Muscle layer of duodenum (tissue), 2 donors: ENCODE measurements at regions not wholly inside any gene's neighbourhood (a gene's known extent, or its start where the extent isn't known, plus 50 kb on each side); places are given as distances from the start of the nearest gene placed in this dataset.
A peak's percentile ranks its signal among the peaks of the same experiment; 100 is the strongest.
"Not testable (repeated sequence)": the region's sequence is repeated elsewhere in the genome, so short reads cannot be mapped to it uniquely, and the experiment has no call there.

Experiments used
- H3K27ac ChIP-seq: one replicate; pipeline ENCODE4 v1.7.0; 2013; ENCODE audit warnings: mild to moderate bottlenecking, low read length
- H3K27me3 ChIP-seq: one replicate; pipeline ENCODE4 v1.7.0; 2013; ENCODE audit warnings: low read depth, mild to moderate bottlenecking, control low read depth, low read length
- H3K36me3 ChIP-seq, 2 donors: one replicate each; pipeline ENCODE4 v1.7.0; 2013; ENCODE audit warnings: low read length in 2 of 2, control low read depth in 1 of 2, mild to moderate bottlenecking in 1 of 2; ENCODE audit not compliant: insufficient read depth in 2 of 2, control insufficient read depth in 1 of 2
- H3K4me1 ChIP-seq, 2 donors: one replicate each; pipeline ENCODE4 v1.7.0; 2013; ENCODE audit warnings: low read length in 2 of 2, mild to moderate bottlenecking in 2 of 2, control low read depth in 1 of 2, moderate library complexity in 1 of 2; ENCODE audit not compliant: insufficient read depth in 2 of 2, control insufficient read depth in 1 of 2
- H3K4me3 ChIP-seq, 2 donors: one replicate each; pipeline ENCODE4 v1.7.0; 2013; ENCODE audit warnings: low read length in 2 of 2, low read depth in 1 of 2, mild to moderate bottlenecking in 1 of 2
- H3K9me3 ChIP-seq, 2 donors: one replicate each; pipeline ENCODE4 v1.7.0; 2013; ENCODE audit warnings: low read length in 2 of 2, control low read depth in 1 of 2, mild to moderate bottlenecking in 1 of 2; ENCODE audit not compliant: control insufficient read depth in 1 of 2
- donor health status: healthy.

DNA sequence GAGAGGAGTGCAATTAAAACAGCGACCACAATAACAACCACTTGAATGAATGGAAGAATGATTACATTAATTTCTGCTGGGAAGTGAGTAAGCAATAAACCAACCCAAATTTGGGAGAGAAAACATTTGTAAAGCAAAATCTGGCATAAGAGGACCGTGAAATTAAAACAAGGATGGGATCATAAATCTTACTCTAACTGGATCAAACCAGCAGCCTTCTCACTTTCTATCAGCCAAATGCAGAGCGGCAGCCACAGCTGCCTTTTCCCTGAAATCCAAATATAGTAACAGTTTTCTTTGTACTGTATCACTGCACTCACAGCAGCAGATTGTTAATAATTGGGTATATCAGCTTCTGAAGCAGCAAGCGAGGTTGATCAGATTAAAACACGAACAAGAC is 245.2 kb upstream of the REG3G start:
- H3K4me3 ChIP-seq, result peak overlapping the region; percentile 52 to 53
- no peaks in the 10 kb centered on the region for H3K9me3 ChIP-seq
- H3K4me1 ChIP-seq, result no peaks in the 10 kb centered on the region
- no peaks in the 10 kb centered on the region for H3K27me3 ChIP-seq
- H3K27ac ChIP-seq, result peak overlapping the region; percentile 1
- H3K36me3 ChIP-seq, result no peaks in the 10 kb centered on the region

DNA sequence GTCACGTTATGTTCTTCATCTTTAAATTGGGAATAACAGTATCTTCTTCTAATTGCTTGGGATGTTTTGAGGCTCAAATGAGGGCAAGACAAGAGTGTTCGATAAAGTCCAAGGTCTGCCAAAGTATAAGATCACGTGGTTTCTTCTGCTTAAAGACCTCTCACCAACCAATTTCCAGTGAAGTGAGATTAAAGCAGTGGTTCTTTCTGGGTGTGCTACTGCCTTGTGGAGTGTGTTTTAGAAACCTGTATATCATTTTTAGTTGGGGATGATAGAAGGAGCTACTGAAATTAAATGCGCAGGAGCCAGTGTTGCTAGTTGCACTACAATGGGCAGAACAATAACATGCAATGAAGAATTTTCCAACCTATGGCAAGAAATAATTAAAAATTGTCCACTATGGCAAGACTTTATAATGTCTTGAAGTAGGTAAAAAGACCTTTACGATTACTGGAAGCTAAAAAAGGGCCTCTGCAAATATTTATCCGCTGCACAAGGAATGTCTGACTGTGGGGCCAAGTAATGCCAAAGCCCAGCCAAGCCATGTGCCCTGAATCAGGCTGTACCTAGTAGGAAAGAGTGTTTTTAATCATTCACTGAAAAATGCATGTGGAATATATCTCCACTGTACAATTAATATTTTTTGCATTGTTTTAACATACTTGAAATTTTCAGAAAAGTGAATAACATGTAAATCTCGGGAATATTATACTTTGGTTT is 244.5 kb upstream of the REG3G start:
- Histone ChIP-seq H3K9me3 (no peaks in the 10 kb centered on the region), H3K4me1 (no peaks in the 10 kb centered on the region), H3K36me3 (no peaks in the 10 kb centered on the region), H3K4me3 (no peak overlapping the region), H3K27me3 (no peaks in the 10 kb centered on the region), H3K27ac (no peak overlapping the region)

GRCh38 chr2:78782196-78782595 is 243.3 kb upstream of the REG3G start:
- H3K4me1 ChIP-seq, result no peaks in the 10 kb centered on the region
- H3K36me3 ChIP-seq, result no peaks in the 10 kb centered on the region
- H3K9me3 ChIP-seq, result no peaks in the 10 kb centered on the region
- H3K27ac ChIP-seq, result no peak overlapping the region
- no peak overlapping the region for H3K4me3 ChIP-seq
- no peaks in the 10 kb centered on the region for H3K27me3 ChIP-seq

DNA sequence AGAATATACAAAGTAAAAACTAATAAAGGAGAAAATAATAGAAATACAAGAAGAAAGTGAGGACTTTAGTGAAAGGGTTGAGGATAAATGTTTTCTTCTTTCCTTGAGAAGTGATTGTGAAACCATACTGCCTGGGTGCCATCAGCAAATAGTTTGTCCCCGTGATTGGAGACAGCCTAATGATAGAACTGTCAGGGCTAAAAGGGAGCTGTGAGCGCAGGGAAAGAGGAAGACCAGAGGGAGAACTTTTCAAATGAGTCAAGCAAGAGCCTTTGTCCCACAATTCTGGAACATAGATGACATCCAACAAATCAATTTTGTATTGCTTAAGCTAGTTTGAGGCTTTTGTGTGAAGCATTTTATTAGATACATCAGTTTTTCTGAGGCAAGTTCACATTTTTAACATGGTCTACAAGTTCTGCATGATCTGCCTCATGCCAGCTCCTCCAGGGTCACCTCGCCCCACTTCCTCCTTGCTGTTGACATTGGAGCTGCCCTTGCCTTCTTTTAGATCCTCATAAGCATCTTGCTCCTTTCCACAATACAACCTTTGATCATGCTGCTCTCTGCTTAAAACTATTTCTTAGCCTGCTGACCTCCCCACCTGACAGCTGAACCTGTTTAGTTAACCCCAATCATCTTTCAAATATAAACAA is 213.4 kb upstream of the REG3G start:
- no peaks in the 10 kb centered on the region for H3K27me3 ChIP-seq
- H3K27ac ChIP-seq, result no peak overlapping the region
- no peaks in the 10 kb centered on the region for H3K4me1 ChIP-seq
- H3K4me3 ChIP-seq, result no peak overlapping the region
- H3K9me3 ChIP-seq, result no peaks in the 10 kb centered on the region
- no peaks in the 10 kb centered on the region for H3K36me3 ChIP-seq

DNA sequence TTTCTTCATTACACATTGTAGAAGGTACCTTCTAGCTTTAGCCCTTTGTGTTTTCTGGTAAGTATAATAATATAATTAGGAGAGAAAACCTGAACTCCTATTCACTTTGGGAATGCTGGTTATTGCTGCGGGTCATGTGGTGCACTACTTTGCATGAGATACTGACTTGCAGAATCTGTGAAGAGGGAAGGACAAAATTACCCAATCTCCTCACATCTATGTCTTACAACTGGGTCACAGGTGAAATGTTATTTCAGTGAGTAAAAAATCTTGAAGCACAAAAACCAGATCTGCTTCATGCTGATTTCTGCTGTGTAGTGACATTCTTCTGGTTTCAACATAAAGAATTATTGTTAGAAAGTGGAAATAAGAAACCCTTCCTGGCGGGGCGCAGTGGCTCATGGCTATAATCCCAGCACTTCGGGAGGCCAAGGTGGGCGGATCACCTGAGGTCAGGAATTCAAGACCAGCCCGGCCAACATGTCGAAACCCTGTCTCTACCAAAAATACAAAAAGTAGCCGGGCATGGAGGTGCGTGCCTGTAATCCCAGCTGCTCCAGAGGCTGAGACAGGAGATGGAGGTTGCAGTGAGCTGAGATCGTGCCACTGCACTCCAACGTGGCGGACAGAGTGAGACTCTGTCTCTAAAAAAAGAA is 211.0 kb upstream of the REG3G start:
- H3K27ac ChIP-seq, result no peak overlapping the region
- H3K4me3 ChIP-seq, result no peak overlapping the region
- H3K27me3 ChIP-seq, result no peaks in the 10 kb centered on the region
- no peaks in the 10 kb centered on the region for H3K36me3 ChIP-seq
- H3K9me3 ChIP-seq, result no peaks in the 10 kb centered on the region
- H3K4me1 ChIP-seq, result no peaks in the 10 kb centered on the region

DNA sequence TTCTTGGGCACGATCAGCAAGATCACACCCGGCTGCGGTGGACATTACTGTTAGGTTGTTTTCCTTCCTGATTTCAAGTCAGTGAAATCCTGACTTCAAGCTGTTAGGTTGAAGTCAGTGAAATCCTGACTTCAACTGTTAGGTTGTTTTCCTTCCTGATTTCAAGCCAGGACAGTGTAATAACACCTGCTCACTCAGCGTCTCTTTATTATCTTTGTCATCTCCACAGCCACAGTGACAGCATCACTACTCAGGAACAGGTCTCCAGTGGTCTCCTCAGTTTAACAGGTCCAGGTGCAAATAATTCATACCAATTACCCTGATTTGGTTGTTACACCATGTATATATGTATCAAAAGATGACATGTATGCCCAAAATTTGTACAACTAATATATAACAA is 208.1 kb upstream of the REG3G start:
- no peaks in the 10 kb centered on the region for H3K27me3 ChIP-seq
- no peak overlapping the region for H3K27ac ChIP-seq
- H3K36me3 ChIP-seq, result no peaks in the 10 kb centered on the region
- H3K9me3 ChIP-seq, result no peaks in the 10 kb centered on the region
- no peaks in the 10 kb centered on the region for H3K4me1 ChIP-seq
- H3K4me3 ChIP-seq, result no peak overlapping the region

- no peaks in the 10 kb centered on the region for H3K36me3 ChIP-seq
- no peak overlapping the region for H3K4me3 ChIP-seq
- H3K9me3 ChIP-seq, result no peaks in the 10 kb centered on the region
- H3K27ac ChIP-seq, result no peak overlapping the region
- H3K27me3 ChIP-seq, result no peaks in the 10 kb centered on the region
- no peaks in the 10 kb centered on the region for H3K4me1 ChIP-seq
Measured at GRCh38 chr2:78832481-78832880, 193.0 kb upstream of the REG3G start.

- no peaks in the 10 kb centered on the region for H3K4me1 ChIP-seq
- no peak overlapping the region for H3K27ac ChIP-seq
- H3K27me3 ChIP-seq, result no peaks in the 10 kb centered on the region
- no peaks in the 10 kb centered on the region for H3K9me3 ChIP-seq
- no peaks in the 10 kb centered on the region for H3K36me3 ChIP-seq
- H3K4me3 ChIP-seq, result no peak overlapping the region
Measured at GRCh38 chr2:78839259-78839658, 186.2 kb upstream of the REG3G start.

GRCh38 chr2:78840311-78840710 is 185.2 kb upstream of the REG3G start:
- not testable (repeated sequence) for H3K36me3 ChIP-seq, H3K4me3 ChIP-seq, H3K27me3 ChIP-seq, H3K4me1 ChIP-seq, H3K9me3 ChIP-seq, H3K27ac ChIP-seq

DNA sequence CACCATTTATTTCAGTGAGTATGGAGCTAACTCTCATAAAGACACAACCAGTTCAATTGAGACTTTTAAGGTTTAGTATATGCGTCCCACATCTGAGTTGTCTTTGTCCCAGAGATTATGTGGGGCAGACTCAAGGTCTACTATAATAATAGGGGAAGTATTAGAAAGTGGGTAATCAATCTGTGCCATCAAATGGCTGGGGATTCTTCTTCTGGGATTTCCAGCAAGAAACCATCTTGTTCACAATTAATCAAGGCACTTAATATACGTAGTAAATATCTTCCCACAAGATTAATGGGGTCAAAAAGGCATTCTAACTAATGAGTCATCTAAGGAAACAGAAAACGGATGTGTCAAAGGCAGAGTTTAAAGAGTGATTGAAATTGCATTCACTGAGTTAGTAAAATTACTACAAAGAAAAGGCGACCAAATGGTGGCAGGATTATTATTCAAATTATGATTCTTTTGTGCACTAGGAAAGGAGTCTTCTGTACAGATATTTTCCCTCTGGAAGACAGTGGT is 179.8 kb upstream of the REG3G start:
- Histone ChIP-seq H3K27ac (no peak overlapping the region), H3K4me3 (no peak overlapping the region), H3K27me3 (no peaks in the 10 kb centered on the region), H3K9me3 (no peaks in the 10 kb centered on the region), H3K36me3 (no peaks in the 10 kb centered on the region), H3K4me1 (no peaks in the 10 kb centered on the region)

DNA sequence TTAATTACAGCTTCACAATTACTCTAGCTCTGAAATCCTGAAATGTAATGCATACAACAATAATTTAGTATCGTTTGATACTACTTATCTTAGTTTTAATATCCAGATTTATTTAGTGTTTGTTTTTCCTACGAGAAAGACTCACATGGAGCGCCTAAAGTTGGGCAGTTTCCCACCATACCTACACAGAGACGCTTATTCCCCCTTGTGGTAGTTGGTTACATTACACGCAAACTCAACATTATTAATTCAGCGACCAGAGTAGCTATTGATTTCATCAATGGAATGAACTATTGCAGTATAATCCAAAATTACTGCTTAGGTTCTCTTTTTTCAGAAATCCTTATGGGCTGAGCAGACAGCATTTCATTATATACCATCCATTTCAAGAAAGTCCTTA is 164.0 kb upstream of the REG3G start:
- H3K4me3 ChIP-seq, result no peak overlapping the region
- H3K27me3 ChIP-seq, result no peaks in the 10 kb centered on the region
- no peaks in the 10 kb centered on the region for H3K36me3 ChIP-seq

More for the DNA sequence above, 164.0 kb upstream of the REG3G start:
- Histone ChIP-seq H3K9me3 (no peaks in the 10 kb centered on the region), H3K27ac (no peak overlapping the region), H3K4me1 (no peaks in the 10 kb centered on the region)
